ENCODE measurements at regions not wholly inside any gene's neighbourhood (a gene's known extent, or its start where the extent isn't known, plus 50 kb on each side); places are given as distances from the start of the nearest gene placed in this dataset.

GRCh38 chr7:118452128-118452527 is 227.6 kb downstream of the ANKRD7 start:
- no peak for TF ChIP-seq CTCF (IDR thresholded peaks at IDR 0.05)
- TF ChIP-seq EP300 (IDR thresholded peaks at IDR 0.05) = no peak
- no peak for TF ChIP-seq POLR2A (IDR thresholded peaks at IDR 0.05)

Data from tibial nerve (tissue), 4 donors.